GM10248 (cell line): ENCODE measurements at regions not wholly inside any gene's neighbourhood (a gene's known extent, or its start where the extent isn't known, plus 50 kb on each side); places are given as distances from the start of the nearest gene placed in this dataset.

Source experiments
- CTCF ChIA-PET: fragments of 300-600 bp; sonication (Branson Sonifier 250); formaldehyde crosslinking; extraction: SDS; loops from one replicate; lab custom pipeline; 2021; ENCODE audit warnings: antibody characterized with exemption; lab: Yijun Ruan, JAX
- POLR2A ChIA-PET: fragments of 350-650 bp; sonication (Branson Sonifier 250); formaldehyde crosslinking; extraction: SDS; loops from one replicate; lab custom pipeline; 2020; ENCODE audit warnings: antibody characterized with exemption; lab: Yijun Ruan, JAX
- DNase-seq: peaks from one replicate; pipeline ENCODE4 v3.0.0; 2012; ENCODE audit errors: extremely low spot score
- CTCF ChIP-seq: IDR thresholded peaks from 2 replicates; pipeline ENCODE4 v1.5.1; 2012; ENCODE audit warnings: mild to moderate bottlenecking, low read depth; ENCODE audit errors: extremely low read depth, missing control alignments, control extremely low read depth

GRCh38 chr5:69000949-69001348 is 92.9 kb upstream of the SLC30A5 start:
- TF ChIP-seq CTCF, result no peak
- POLR2A ChIA-PET, result no interaction called here
- no peak for DNase-seq
- CTCF ChIA-PET, result interaction anchor here (1.5 kb wide), 1 partner anchor 22 kb away, joined by 4 read pairs; no protein-coding TSS in a partner anchor

- ChIA-PET CTCF (interaction anchor here (1.1 to 1.5 kb wide), 2 partner anchors 22 to 27 kb away, joined by 4 read pairs; no protein-coding TSS in a partner anchor), POLR2A (no interaction called here)
- TF ChIP-seq CTCF, result no peak
- no peak for DNase-seq
Measured at GRCh38 chr5:69001627-69002026, 92.2 kb upstream of the SLC30A5 start.

GRCh38 chr5:69004127-69004526 is 89.7 kb upstream of the SLC30A5 start:
- ChIA-PET CTCF (no interaction called here), POLR2A (no interaction called here)
- no peak for DNase-seq

GRCh38 chr5:69004676-69005075 is 89.1 kb upstream of the SLC30A5 start:
- ChIA-PET CTCF (no interaction called here), POLR2A (no interaction called here)
- DNase-seq, result no peak
- no peak for TF ChIP-seq CTCF

More at GRCh38 chr5:69004127-69004526, 89.7 kb upstream of the SLC30A5 start:
- no peak for TF ChIP-seq CTCF

GRCh38 chr5:69006030-69006429 is 87.8 kb upstream of the SLC30A5 start:
- TF ChIP-seq CTCF, result no peak
- CTCF ChIA-PET, result interaction anchor here (1.5 to 3.2 kb wide), 3 partner anchors 10 to 719 kb away, joined by 4 to 18 read pairs (median 16); no protein-coding TSS in a partner anchor
- POLR2A ChIA-PET, result no interaction called here

GRCh38 chr5:69007163-69007562 is 86.7 kb upstream of the SLC30A5 start:
- no peak for TF ChIP-seq CTCF
- ChIA-PET CTCF (interaction anchor here (0.6 to 3.8 kb wide), 11 partner anchors 10 to 755 kb away, joined by 3 to 25 read pairs (median 4); no protein-coding TSS in a partner anchor), POLR2A (no interaction called here)
- no peak for DNase-seq

More at GRCh38 chr5:69006030-69006429, 87.8 kb upstream of the SLC30A5 start:
- no peak for DNase-seq
